Left lung (tissue), 4 donors: ENCODE measurements at regions not wholly inside any gene's neighbourhood (a gene's known extent, or its start where the extent isn't known, plus 50 kb on each side); places are given as distances from the start of the nearest gene placed in this dataset.

Source experiments
- ATAC-seq: fragments of 200-7000 bp; cut with Tn5 transposase; one replicate; pipeline ENCODE4 v1.9.1; 2020; ENCODE audit warnings: moderate library complexity
- DNase-seq, 4 donors: peaks; one replicate each; pipeline ENCODE4 v3.0.0-alpha.2; 2013 to 2020
- H3K27ac ChIP-seq, 2 donors: fragments of 200-600 bp; sonication (generic) in 1 of 2; one replicate each; pipeline versions ENCODE4 v1.5.0 to v1.8.0; 2020 to 2021
- H3K27me3 ChIP-seq, 2 donors: fragments of 200-600 bp; sonication (generic) in 1 of 2; one replicate each; pipeline versions ENCODE4 v1.5.0 to v1.8.0; 2020 to 2021
- H3K36me3 ChIP-seq, 2 donors: fragments of 200-600 bp; sonication (generic) in 1 of 2; one replicate each; pipeline versions ENCODE4 v1.5.0 to v1.8.0; 2020 to 2021
- H3K4me1 ChIP-seq, 2 donors: fragments of 200-600 bp; one replicate each; pipeline ENCODE4 v1.8.0; 2021
- H3K4me3 ChIP-seq, 2 donors: fragments of 200-600 bp; sonication (generic) in 1 of 2; one replicate each; pipeline versions ENCODE4 v1.5.0 to v1.8.0; 2020 to 2021; ENCODE audit warnings: mild to moderate bottlenecking in 1 of 2
- H3K9me3 ChIP-seq, 2 donors: fragments of 200-600 bp; sonication (generic) in 1 of 2; one replicate each; pipeline versions ENCODE4 v1.5.0 to v1.8.0; 2020 to 2021
- intact Hi-C, 2 donors: fragments of 100-400 bp; cut with DNase I; formaldehyde crosslinking; loops; one replicate each; pipeline versions ENCODE4 v1.11.2 to v1.14.2; 2022
- TF ChIP-seq, protein P1 (sequence below), 2 donors: fragments of 200-600 bp; sonication (generic) in 1 of 2; IDR thresholded peaks; one replicate each; pipeline versions ENCODE4 v1.5.0 to v1.8.0; 2021; ENCODE audit warnings: antibody characterized with exemption in 2 of 2
- donor health status: DM: no; HTN: yes; CAD: no.
- donor health status: DM: no; HTN: no; CAD: no.

DNA sequence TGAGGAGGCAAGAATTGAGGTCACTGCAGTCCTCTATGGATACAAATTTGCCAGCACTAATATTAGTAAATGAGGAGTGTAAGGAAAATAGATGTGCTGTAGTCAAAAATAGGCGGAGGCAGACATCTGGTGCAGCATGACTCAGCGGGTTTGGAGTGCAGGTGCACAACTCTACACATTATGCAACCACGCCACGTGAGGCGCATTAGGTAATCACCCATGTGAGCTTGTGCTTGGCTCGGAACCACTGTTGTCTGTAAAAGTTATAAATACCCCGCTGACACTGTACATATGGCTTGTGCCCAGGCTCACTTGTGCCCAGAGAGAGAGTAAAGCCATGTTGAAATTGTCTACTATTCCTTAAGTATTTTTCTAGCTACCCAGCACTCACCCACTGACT is 623.5 kb upstream of the NUDT12 start:
- DNase-seq, result no peak
- Histone ChIP-seq H3K27me3 (no peaks in the 10 kb centered on the region), H3K9me3 (peaks cover 0 to 22% of the 10 kb centered on the region in 2 donors), H3K27ac (no peak overlapping the region), H3K4me3 (no peak overlapping the region), H3K36me3 (no peaks in the 10 kb centered on the region), H3K4me1 (no peaks in the 10 kb centered on the region)
- no peak for ATAC-seq
- TF ChIP-seq, protein P1, sequence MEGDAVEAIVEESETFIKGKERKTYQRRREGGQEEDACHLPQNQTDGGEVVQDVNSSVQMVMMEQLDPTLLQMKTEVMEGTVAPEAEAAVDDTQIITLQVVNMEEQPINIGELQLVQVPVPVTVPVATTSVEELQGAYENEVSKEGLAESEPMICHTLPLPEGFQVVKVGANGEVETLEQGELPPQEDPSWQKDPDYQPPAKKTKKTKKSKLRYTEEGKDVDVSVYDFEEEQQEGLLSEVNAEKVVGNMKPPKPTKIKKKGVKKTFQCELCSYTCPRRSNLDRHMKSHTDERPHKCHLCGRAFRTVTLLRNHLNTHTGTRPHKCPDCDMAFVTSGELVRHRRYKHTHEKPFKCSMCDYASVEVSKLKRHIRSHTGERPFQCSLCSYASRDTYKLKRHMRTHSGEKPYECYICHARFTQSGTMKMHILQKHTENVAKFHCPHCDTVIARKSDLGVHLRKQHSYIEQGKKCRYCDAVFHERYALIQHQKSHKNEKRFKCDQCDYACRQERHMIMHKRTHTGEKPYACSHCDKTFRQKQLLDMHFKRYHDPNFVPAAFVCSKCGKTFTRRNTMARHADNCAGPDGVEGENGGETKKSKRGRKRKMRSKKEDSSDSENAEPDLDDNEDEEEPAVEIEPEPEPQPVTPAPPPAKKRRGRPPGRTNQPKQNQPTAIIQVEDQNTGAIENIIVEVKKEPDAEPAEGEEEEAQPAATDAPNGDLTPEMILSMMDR (IDR thresholded peaks at IDR 0.05), result no peak
- intact Hi-C loops, result no loop called here

DNA sequence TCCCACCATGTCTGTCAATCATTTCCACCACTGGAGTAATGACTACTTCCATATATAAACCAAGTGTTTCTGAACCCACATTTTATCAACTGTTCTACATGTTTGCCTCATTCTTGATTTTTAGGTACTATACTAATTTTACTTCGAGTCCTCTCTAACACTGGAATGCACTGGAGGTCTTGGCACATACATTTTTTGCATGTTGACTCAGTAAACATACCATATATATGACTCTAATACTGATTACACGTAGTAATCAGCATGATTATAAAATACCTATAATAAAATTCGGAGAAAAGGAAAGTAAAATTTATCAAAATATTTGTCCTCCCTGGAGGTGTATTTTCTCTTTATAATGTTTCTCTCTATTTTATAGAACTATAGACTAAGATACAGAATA is 621.7 kb upstream of the NUDT12 start:
- DNase-seq (no peak), ATAC-seq (no peak)
- TF ChIP-seq, protein P1 (IDR thresholded peaks at IDR 0.05), result no peak
- H3K27ac ChIP-seq, result no peak overlapping the region
- H3K4me1 ChIP-seq, result no peaks in the 10 kb centered on the region
- H3K36me3 ChIP-seq, result no peaks in the 10 kb centered on the region
- intact Hi-C loops, result no loop called here
- peaks cover 0 to 36% of the 10 kb centered on the region in 2 donors for H3K9me3 ChIP-seq
- no peak overlapping the region for H3K4me3 ChIP-seq
- H3K27me3 ChIP-seq, result no peaks in the 10 kb centered on the region

DNA sequence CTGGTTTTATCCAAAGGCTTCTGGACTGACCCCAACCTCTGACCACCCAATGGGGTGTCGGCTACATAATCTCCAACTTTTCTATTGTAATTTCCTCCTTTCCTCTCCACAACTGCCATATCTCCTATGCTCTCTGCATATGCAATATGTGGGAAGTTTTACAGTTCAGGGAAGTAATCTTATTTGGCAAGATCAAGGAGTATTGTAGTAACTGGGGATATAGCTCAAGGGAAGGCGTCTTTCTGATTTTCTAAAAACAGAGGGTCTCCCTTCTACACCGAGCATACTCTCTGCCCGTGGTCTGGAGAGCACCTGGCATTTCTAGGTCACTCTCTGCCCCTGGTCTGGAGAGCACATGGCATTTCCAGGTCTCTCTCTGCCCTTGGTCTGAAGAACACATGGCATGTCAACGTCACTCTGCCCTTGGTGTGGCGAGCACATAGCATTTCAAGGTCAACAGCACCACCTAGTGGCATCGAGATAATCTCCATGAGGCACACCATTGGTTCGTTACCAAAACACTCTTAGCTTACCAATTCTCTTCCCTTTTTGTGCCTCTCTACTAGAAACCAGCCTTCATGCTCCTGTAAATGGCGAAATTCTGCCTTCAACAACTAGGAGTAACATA is 616.4 kb upstream of the NUDT12 start:
- no peak overlapping the region for H3K4me3 ChIP-seq
- ATAC-seq (peak; percentile 89), DNase-seq (no peak)
- H3K4me1 ChIP-seq, result no peaks in the 10 kb centered on the region
- intact Hi-C loops, result loop anchor here in 1 of 2 donors (10.0 kb wide), 1 partner anchor 594 kb away; no protein-coding TSS in a partner anchor
- TF ChIP-seq, protein P1 (IDR thresholded peaks at IDR 0.05), result peak in 1 of 2 donors; percentile 49
- no peak overlapping the region for H3K27ac ChIP-seq
- H3K27me3 ChIP-seq, result no peaks in the 10 kb centered on the region
- no peaks in the 10 kb centered on the region for H3K36me3 ChIP-seq
- peaks cover 0 to 33% of the 10 kb centered on the region in 2 donors for H3K9me3 ChIP-seq

DNA sequence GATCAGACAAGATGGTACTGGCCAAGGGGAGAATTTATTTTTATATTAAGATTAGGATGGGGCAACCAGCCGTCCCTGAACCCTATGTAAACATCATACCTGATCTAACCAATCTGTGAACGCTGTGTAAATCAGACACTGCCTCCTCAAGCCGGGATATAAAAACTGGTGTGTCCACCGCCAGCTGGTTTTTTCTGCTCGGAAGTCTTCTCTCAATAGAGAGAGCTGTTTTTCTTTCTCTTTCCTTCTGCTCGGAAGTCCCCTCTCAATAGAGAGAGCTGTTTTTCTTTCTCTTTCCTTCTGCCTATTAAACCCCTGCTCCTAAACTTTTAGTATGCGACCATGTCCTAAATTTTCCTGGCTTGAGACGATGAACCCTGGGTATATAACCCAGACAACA is 615.5 kb upstream of the NUDT12 start:
- no peaks in the 10 kb centered on the region for H3K36me3 ChIP-seq
- H3K4me1 ChIP-seq, result no peaks in the 10 kb centered on the region
- no peaks in the 10 kb centered on the region for H3K27me3 ChIP-seq
- peaks cover 0 to 33% of the 10 kb centered on the region in 2 donors for H3K9me3 ChIP-seq
- TF ChIP-seq, protein P1 (IDR thresholded peaks at IDR 0.05), result no peak
- H3K4me3 ChIP-seq, result no peak overlapping the region
- no peak overlapping the region for H3K27ac ChIP-seq
- no peak for ATAC-seq
- no peak for DNase-seq
- intact Hi-C loops, result loop anchor here in 1 of 2 donors (10.0 kb wide), 1 partner anchor 593 kb away; no protein-coding TSS in a partner anchor

DNA sequence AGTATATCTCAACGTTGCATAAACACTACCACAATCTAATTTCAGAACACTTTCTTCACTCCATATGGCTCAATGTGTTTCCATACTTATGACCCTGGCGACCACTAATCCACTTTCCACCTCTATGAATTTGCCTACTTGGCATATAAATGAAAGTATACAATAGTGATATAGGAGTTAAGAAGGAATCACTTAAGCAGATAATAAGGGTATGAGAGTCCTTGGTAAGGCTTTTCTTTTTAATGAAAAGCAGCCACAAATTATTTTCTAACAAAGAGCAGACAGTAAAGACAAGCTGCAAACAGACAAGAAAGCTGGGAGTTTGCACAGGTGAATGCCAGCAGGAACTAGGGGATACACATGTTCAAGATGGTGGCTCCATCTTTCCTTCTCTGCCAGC is 615.1 kb upstream of the NUDT12 start:
- no peak overlapping the region for H3K4me3 ChIP-seq
- no peak for DNase-seq
- intact Hi-C loops, result loop anchor here in 1 of 2 donors (10.0 kb wide), 1 partner anchor 593 kb away; no protein-coding TSS in a partner anchor
- no peaks in the 10 kb centered on the region for H3K27me3 ChIP-seq
- no peaks in the 10 kb centered on the region for H3K4me1 ChIP-seq
- no peak for ATAC-seq
- TF ChIP-seq, protein P1 (IDR thresholded peaks at IDR 0.05), result no peak
- no peaks in the 10 kb centered on the region for H3K36me3 ChIP-seq
- H3K27ac ChIP-seq, result no peak overlapping the region
- H3K9me3 ChIP-seq, result peaks cover 0 to 33% of the 10 kb centered on the region in 2 donors
